HG03565 (cell line): ENCODE measurements at regions not wholly inside any gene's neighbourhood (a gene's known extent, or its start where the extent isn't known, plus 50 kb on each side); places are given as distances from the start of the nearest gene placed in this dataset.

Experiments used
- ATAC-seq: cut with Tn5 transposase; IDR thresholded peaks from one replicate; pipeline ENCODE4 v1.9.1; 2021; ENCODE audit warnings: mild to moderate bottlenecking, moderate library complexity; ENCODE audit not compliant: unreplicated experiment

DNA sequence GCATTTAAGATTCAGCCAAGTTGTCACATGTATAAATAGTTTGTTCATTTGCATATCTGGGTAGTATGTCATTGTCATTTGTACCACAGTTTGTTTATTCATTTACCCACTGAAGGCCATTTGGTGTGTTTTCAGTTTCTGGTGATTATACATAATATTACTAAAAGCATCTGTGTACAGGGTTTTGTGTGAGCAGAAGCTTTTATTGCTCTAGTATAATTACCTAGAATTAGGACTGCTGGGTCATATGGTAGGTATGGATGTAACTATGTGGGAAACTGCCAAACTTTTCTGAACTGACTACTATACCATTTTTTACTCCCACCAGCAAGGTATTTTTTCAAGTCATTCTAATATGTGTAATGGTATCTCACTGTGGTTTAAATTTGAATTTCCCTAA, 584.0 kb upstream of the GHITM start:
- ATAC-seq: peak; percentile 72

DNA sequence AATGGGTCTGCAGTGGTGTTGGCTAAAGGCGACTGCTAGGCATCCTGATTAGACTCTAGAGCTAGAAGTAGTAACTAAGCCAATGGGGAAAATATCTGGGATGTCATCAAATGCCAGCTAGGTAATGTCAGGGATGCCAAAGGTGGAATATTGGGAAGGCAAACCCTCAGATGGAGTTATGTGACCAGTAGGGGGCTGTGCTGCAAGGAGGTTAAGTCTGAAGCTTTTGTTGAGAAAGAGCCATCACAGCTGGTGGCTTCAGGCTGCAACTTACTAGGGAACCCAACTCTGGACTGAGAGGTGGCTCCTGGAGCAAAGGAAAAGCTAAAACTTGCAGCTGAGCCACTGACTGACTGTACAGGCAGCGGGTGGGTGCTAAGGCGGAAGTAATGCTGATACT, 576.9 kb upstream of the GHITM start:
- no peak for ATAC-seq

DNA sequence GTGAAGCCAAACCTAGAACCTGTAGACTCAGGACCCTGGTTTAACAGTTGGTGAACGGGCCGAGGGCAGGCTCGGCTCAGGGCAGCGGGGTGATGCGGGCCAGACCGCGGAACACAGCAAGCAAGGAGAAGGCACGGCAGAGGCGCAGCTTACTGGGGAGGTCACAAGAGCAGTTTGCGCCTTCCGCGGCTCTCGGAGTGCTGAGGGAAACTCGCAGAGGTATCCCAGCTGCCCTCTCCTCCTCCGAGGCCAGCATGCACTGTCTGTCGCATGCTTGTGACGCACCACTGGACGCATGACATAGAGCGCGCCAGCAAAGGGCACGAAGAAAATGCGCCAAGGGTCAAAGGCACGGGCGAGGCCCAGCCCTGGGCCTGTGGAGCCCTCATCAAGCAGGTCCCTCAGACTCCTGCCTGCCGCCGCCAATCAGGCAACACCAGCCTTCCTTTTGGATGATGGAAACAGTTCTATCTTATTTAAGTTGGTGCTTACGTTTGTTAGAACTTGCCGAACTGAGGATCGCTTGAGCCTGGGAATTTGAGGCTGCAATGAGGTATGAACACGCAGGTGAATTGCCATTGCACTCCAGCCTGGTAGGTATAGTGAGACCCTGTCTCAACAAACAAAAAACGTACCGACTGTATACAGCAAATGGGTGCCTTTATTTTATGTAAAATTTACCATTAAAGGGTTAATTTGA, 574.3 kb upstream of the GHITM start:
- no peak for ATAC-seq

DNA sequence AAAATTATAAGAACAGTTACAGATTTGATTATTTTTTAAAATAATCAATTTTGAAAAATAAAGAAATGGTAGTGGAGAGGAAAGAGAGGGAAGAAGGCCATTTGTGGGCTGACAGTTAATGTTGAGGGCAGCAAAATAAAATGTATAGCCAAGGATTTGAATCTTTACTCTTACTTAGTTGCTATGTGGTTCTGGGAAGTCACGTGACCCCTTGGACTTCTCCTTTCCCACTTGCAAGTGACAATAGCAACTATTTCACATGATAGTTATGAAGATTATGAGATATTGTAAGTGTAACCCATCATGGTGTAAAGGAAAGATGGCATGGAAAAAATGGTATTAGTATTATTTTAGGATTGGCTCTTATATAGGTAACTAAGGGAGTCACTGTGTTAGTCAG, 567.3 kb upstream of the GHITM start:
- ATAC-seq: no peak

DNA sequence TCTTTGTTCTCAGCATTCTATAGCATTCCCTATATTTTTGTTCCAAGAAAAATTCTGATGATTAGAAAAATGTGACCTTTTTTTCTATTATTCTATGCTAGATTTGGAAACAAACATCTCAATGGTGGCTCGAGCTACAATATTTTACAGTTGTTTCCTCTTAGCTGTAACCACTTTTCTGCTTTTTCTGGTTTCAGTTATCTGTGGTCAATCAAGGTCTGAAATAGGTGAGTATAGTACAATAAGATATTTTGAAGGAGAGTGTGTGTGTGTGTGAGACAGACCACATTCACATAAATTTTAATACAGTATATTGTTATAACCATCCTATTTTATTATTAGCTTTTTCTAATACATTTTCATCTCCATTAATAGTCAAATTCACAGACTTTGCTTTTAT, 564.5 kb upstream of the GHITM start:
- no peak for ATAC-seq

DNA sequence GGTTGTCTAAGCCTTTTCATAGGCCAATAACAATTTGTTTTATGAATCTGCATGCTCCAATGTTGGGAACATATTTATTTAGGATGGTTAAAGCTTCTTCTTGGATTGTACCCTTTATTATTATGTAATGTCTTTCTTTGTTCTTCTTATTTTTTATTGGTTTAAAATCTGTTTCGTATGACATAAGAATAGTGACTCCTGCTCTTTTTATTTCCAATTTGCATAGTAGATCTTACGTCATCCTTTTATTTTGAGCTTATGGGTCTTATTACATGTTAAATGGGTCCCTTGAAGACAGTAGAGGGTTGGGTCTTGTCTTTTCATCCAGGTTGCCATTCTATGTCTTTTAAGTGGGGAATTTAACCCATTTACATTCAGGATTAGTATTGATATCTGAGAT, 561.9 kb upstream of the GHITM start:
- no peak for ATAC-seq

DNA sequence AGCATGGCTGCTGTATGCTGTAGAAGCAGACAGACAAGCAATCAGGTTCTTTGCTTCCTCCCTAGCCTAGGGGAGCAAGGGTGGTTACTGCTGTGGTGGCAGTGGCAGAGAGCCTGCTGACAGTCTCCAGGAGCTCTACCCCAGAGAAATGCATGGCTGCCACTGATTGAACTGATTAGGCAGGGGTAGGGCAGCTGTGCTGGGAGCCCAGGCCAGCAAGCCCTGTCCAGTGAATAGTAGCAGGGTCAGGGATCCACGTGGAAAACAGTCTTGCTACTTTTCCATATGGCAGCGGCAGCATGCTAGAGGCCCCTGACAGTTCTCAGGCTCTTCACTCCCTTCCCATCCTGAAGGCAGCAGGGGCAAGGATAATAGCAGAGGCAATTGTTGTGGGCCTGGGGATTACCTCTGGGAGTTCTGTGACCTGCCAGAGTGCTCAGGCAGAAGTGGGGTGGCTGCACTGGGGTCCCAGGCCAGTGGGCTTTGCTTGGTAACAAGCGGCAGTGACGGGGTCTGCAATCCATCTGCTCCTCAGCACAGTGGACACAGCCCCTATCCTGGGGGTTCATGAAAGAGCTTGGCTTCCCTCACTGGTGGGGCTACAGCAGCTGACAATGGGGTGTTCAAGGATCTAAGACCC, 558.8 kb upstream of the GHITM start:
- ATAC-seq: no peak

DNA sequence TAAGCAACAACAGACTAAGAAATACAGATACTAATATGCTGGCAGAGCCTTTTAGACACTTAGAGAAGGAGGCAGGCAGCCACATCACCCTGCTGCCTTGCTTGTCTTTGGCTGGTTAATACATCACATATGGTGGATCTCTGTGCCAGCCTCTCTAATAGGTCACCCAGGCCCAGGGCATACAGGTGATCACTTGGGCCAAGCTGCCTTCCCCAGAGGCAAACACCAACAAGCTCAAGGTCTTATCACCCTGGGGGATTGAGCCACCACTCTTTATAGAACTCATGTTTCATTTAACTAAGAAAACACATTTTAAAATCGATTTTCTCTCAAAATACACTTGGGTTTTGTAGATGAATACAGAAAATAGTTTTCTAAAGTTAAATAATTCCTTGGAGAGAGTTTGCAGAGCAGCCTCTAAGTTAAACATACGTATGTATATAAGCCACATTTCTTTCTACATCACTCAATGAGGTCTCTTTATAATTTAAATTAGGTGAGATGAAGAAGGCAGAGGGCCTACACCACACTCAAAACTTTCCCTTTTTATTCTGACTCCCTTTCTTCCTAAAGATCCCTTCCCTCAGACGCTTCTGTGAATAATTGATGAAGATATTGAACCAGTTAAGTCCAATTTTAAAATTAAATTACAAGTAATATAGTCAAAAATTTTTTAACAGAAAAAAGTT, 556.8 kb upstream of the GHITM start:
- ATAC-seq: no peak

DNA sequence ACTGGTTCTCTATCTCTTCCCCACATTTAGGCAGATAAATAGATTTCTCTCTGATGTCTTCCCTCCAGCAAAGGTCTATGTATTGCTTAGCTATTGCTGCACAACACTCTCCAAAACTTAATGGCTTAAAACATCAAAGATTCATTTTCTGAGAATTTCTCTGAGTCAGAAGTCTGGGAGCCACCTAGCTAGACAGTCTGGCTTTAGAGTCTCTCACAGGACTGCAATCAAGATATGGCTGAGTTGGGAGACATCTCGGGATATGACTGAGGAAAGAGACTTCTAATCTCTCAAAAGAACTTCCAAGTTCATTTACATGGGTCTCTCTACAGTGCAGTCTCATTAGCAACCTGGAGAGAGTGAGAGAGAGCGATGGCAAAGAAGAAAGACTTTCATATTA, 553.6 kb upstream of the GHITM start:
- no peak for ATAC-seq

DNA sequence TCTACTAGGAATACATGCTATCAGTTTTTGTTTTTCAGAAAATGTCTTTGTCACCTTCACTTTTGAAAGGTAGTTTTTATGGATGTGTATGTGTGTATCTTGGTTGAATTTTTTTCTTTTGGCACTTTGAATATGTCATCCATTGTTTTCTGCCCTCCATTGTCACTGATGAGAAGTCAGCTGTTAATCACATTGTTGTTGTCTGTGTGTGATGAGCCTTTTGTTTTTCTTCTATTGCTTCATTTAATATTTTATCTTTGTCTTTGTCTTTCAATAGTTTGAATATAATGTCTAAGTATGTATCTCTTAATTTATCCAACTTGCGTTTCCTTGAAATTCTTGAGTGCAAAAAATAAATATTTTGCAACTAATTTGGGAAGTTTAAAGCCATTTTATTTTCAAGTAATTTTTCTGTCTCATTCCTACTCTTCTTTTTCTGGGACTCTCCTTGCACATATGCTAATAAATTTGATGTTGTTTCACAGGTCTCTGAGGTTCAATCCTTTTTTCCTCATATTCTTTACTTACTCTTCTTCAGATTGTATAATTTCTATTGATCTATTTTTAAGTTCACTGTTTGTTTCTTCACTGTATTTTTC, 546.9 kb upstream of the GHITM start:
- no peak for ATAC-seq

DNA sequence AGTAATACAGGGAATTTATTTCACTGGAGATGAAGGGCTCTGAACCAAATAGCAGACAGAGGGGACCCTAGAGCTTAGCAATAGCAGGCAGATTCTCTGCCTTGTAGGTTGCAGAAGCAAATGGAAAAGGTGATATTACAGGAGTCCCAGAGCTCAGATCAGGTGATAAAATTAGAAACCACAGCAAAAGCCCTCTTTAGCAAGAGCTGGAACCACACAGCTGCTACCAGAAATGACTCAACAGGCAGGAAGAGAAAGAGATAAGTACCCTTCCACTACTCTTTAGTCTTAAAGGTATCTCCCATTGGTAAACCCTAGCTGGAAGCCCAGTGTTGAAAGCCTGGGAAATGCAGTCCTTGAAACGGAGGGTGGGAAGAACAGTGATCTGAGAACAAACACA, 535.6 kb upstream of the GHITM start:
- ATAC-seq: peak; percentile 99

DNA sequence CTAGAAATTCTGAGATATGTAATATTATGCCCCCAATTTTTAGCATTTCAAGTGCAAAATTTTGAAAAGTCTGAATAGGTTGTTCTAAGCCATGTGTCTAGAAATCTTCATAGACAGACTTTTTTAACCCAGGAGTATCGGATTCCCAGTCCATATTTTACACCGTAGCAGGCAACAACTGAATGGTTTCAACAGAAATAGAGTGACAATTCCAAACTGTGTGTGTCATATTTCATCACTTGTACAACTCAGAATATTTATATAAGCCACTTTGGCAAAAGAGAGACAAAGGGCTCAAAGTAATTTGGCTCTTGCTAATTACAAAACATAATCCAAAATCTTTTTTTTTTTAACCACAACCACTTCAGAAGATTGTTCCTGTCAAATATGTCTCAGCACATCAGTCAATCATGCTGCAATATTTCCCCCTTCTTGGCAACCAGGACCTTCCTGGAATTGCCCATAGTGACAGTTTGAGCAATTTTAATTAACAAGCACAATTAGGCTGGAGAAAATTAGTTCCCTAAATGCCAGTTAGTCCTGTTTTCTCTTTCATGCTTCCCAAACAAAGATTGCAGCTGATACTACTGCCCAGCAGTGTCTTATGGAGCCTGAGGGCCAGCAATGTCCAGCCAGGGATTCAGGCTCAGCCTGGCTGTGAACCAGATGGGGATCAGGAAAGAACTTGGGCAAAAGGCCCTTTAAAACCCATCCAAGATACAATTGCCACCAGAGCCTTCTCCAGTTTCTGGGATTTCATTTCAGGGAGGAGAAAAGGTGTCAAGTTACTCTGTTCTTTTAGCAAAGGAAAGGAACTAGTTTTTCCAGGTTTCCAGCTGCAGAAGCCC, 533.3 kb upstream of the GHITM start:
- no peak for ATAC-seq

DNA sequence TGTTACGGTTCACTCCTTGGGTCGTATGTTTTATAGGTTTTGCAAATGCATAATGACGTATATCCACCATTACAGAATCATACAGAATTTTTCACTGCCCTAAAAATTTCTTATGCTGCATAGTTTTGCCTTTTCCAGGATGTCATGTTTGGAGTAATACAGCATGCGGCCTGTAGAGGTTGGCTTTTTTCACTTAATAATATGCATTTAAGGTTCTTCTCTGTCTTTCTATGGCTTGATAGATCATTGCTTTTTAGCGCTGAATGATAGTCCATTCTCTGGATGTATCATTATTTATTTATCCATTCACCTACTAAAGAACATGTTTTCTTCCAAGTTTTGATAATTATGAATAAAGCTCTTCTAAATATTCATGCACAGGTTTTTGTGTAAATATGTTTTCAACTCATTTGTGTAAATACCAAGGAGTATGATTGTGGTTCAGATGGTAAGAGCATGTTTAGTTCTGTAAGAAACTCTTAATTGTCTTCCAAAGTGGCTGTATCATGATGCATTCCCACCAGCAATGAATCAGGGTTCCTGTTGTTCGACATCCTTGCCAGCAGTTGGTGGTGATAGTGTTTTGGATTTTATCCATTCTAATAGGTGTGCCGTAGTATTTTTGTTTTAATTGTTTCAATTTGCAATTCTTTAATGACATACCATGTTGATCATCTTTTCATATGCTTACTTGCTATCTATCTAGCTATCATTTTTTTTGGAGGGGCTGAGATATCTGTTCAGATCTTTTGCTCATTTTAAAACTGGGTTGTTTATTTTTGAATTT, 531.2 kb upstream of the GHITM start:
- ATAC-seq: no peak

DNA sequence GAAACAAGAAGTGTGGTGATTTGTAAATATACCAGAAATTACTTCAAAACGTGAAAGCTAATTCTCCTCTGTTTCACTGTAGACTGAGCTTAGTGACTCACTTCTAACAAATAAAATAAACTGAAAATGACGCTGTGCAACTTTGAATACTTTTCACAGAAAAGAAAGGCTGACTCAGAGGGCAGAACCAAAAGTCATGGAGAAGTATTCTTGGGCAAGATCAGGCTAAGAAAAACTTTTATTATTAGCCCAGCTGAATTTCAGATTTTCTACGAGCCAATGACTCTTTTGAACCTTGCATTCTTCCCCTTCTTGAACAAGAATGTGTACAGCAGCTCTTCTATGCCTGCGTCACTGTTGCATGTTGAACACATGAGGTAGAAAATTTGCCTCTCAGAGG, 527.3 kb upstream of the GHITM start:
- ATAC-seq: no peak

DNA sequence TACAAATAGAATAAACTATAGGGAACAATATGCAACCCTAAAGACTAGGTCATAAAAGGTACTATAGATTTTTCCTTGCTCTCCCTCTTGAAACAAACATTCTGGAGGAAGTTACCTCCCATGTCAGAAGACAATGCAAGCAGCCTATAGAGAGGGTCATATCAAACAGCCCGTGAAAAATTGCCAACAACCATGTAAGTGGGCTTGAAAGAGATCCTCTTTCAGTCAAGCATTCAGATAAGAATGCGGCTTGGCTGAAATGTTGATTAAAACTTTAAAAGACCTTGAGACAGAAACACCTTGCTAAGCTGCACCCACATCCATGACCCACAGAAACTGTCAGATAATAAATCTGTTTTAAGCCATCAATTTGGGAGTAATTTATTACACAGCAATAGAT, 526.6 kb upstream of the GHITM start:
- no peak for ATAC-seq

DNA sequence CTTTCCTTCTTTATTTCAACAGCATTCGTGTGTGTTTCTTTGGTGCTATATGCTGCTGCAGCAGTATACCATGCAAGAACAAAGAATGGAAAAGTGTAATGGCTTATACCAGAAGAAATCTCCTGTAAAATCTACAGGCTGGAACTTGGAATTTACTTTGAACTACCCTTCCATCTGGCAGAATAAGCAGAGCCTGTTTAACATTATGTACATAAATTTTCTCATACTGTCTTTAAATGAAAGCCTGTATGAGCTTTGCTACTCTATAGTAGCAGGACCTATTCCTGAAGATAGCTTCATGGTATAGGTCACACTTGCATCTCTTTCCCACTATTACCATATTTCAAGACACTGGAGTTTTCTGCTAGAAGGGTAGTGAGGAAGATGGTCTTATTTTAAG, 522.1 kb upstream of the GHITM start:
- no peak for ATAC-seq

DNA sequence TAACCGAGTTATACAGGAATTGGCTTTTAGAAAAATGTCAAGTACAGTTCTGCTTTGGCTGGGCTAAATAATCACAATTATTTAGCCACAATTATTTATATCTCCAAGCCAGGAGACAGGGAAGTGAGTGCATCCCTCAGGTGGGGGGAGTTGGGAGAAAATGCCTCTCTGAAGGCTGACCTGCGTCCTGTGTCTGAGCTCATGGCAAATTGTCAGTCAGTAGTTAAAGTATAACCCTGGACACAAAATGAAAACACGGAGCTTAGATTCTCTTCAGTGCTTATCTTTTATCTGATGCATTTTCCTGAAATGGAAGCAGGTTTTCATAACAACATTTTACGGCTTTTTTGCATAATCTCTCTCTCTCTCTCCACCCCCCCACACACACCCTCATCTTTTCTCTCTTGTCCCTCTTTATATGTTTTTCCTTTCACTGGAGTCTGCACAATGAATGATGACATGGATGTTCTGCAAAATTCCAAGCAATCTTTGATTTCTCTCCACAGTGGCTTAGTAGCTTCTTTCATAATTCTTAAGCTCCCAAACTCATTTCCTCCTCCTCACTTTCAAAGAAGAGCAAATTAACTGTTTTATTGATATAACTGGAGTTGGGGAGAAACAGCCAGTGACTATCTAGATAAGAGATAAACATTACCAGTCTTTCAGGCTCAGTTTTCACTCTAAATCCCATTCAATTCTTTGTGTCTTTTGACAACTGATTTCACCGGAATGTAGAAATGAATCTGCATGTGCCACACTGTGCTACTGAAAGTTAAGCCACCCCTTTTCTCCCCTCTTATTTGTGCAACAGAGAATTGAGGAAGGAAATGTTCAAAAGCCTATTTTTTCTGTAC, 521.4 kb upstream of the GHITM start:
- ATAC-seq: no peak

DNA sequence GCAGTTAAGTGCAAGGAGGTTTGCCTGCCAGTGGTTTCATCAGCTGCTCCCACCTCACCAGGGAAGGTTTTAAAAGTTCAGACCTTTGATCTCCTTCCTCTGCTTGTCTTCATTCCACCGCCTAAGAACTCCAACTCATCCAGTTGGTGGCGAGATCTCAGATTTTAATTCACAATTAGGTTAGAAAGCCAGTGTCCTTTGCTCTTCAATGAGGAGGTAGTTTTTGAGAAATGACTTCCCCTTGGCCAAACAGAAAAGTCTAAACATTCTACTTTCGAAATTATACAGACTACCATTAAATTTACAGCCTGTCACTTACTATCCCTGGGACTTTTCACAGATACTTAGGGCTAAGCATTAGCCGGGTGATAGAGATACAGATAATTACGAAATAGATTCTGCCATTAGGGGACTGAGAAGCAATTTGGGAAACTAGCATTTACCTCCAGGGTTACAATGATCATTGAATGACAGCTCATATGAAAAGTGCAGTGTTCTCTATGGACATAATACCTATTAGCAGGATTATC, 513.4 kb upstream of the GHITM start:
- ATAC-seq: no peak

DNA sequence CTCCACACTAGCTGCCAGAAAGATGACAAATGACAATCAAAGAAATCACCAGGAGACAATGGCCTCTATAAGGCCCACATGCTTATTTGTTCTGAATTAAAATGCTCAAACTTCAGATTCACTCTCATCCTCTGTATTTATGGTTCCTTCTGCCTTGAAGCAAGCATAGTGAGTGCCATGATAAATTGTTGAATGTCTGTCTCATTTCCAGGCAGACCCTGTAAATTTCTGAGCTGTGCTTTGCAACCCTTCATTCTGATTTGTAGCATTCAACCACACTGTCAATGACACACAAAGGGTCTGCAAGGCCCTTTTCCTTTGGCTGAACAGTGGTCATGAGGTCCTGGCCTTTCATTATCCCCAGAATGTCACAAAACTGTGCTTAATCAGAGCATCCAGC, 506.6 kb upstream of the GHITM start:
- ATAC-seq: no peak
